H1 (cell line): ENCODE measurements at regions not wholly inside any gene's neighbourhood (a gene's known extent, or its start where the extent isn't known, plus 50 kb on each side); places are given as distances from the start of the nearest gene placed in this dataset.

Experiments
- CTCF ChIA-PET: fragments of 300-600 bp; sonication (Branson Sonifier 250); formaldehyde crosslinking; loops from one replicate; lab custom pipeline; 2021; ENCODE audit not compliant: partially characterized antibody; lab: Charles Lee
- POLR2A ChIA-PET: fragments of 300-600 bp; sonication (Branson Sonifier 250); formaldehyde crosslinking; loops from one replicate; lab custom pipeline; 2021; ENCODE audit warnings: inconsistent platforms; ENCODE audit not compliant: partially characterized antibody; lab: Charles Lee
- DNase-seq, 2 experiments: peaks; one replicate each; pipeline versions ENCODE4 v3.0.0 to v3.0.0-alpha.2; 2010 to 2022; ENCODE audit warnings: low spot score in 2 of 2, low read depth in 1 of 2, mixed read lengths in 1 of 2
- FAIRE-seq: peaks from 2 replicates; lab custom pipeline; 2011; peaks lifted over from hg19 to GRCh38; lab: Jason Lieb, UNC
- H2AFZ ChIP-seq: 2 replicates; pipeline ENCODE4 v1.8.1; 2012; ENCODE audit warnings: low read length, inconsistent platforms
- H2AK5ac ChIP-seq: 2 replicates; pipeline ENCODE4 v1.6.1; 2013; ENCODE audit warnings: low read depth, low read length
- H2BK120ac ChIP-seq: replicated peaks from 2 replicates; pipeline ENCODE3; 2013; ENCODE audit warnings: low read depth, low read length, inconsistent platforms
- H2BK12ac ChIP-seq: 2 replicates; pipeline ENCODE4 v1.6.1; 2013; ENCODE audit warnings: low read depth, low read length
- H2BK15ac ChIP-seq: 2 replicates; pipeline ENCODE4 v1.6.1; 2013; ENCODE audit warnings: low read length
- H2BK20ac ChIP-seq: 2 replicates; pipeline ENCODE4 v1.6.1; 2013; ENCODE audit warnings: low read length
- H2BK5ac ChIP-seq: 2 replicates; pipeline ENCODE4 v1.6.1; 2013; ENCODE audit warnings: low read depth, low read length
- H3K14ac ChIP-seq: 2 replicates; pipeline ENCODE4 v1.6.1; 2013; ENCODE audit warnings: inconsistent platforms; ENCODE audit not compliant: insufficient read length
- H3K18ac ChIP-seq: 2 replicates; pipeline ENCODE4 v1.6.1; 2013; ENCODE audit warnings: low read length; ENCODE audit errors: extremely low read depth
- H3K23ac ChIP-seq: 2 replicates; pipeline ENCODE4 v1.6.1; 2013; ENCODE audit warnings: inconsistent platforms; ENCODE audit not compliant: insufficient read length
- H3K23me2 ChIP-seq: 2 replicates; pipeline ENCODE4 v1.6.1; 2013; ENCODE audit warnings: low read depth, low read length
- H3K27ac ChIP-seq: 2 replicates; pipeline ENCODE4 v1.6.1; 2011; ENCODE audit warnings: low read depth, low read length, inconsistent platforms
- H3K27me3 ChIP-seq, 4 experiments: replicated peaks in 1 of 4; 1 replicate in 1 of 4; 2 replicates in 3 of 4; pipeline versions ENCODE4 v1.6.1 to v1.8.1; 2011 to 2013; ENCODE audit warnings: low read length in 3 of 4, mild to moderate bottlenecking in 3 of 4, inconsistent platforms in 2 of 4, mixed read lengths in 2 of 4, moderate library complexity in 1 of 4; ENCODE audit not compliant: control insufficient read depth in 3 of 4, insufficient read depth in 3 of 4; ENCODE audit errors: extremely low read depth in 1 of 4
- H3K36me3 ChIP-seq, 4 experiments: 2 replicates each; pipeline versions ENCODE4 v1.6.1 to v1.8.1; 2011 to 2013; ENCODE audit warnings: mild to moderate bottlenecking in 4 of 4, low read length in 3 of 4, moderate library complexity in 2 of 4, control low read depth in 1 of 4, inconsistent platforms in 1 of 4; ENCODE audit not compliant: insufficient read depth in 4 of 4, control insufficient read depth in 2 of 4
- H3K4ac ChIP-seq: replicated peaks from 2 replicates; pipeline ENCODE3; 2013; ENCODE audit warnings: low read length, low read depth, mixed read lengths, inconsistent platforms; ENCODE audit not compliant: insufficient read length
- H3K4me1 ChIP-seq, 4 experiments: replicated peaks in 1 of 4; 1 replicate in 1 of 4; 2 replicates in 3 of 4; pipeline versions ENCODE4 v1.6.1 to v1.8.1; 2011 to 2013; ENCODE audit warnings: low read length in 3 of 4, inconsistent platforms in 2 of 4, mixed read lengths in 1 of 4; ENCODE audit not compliant: insufficient read depth in 4 of 4, control insufficient read depth in 3 of 4
- H3K4me2 ChIP-seq, 2 experiments: 2 replicates each; pipeline versions ENCODE4 v1.6.1 to v1.8.1; 2011 to 2013; ENCODE audit warnings: low read depth in 2 of 2, low read length in 2 of 2, control low read depth in 1 of 2, inconsistent platforms in 1 of 2, mild to moderate bottlenecking in 1 of 2; ENCODE audit not compliant: insufficient read depth in 1 of 2
- H3K4me3 ChIP-seq, 4 experiments: fragments of 200-600, 300-600 bp in 1 of 4; sonication (generic), shearing (Covaris generic), sonication (Bioruptor Twin) in 1 of 4; 2 replicates each; pipeline versions ENCODE4 v1.5.1 to v1.8.1; 2011 to 2016; ENCODE audit warnings: low read length in 4 of 4, low read depth in 3 of 4, control low read depth in 2 of 4, inconsistent platforms in 2 of 4, mild to moderate bottlenecking in 2 of 4, mixed read lengths in 1 of 4, moderate library complexity in 1 of 4; ENCODE audit not compliant: insufficient read depth in 2 of 4; ENCODE audit errors: extremely low read depth in 1 of 4
- H3K56ac ChIP-seq: replicated peaks from 2 replicates; pipeline ENCODE3; 2013; ENCODE audit warnings: low read depth, mild to moderate bottlenecking, mixed read lengths, low read length, inconsistent platforms; ENCODE audit not compliant: insufficient read length
- H3K79me1 ChIP-seq: 2 replicates; pipeline ENCODE4 v1.6.1; 2013; ENCODE audit warnings: low read depth, low read length, control low read depth
- H3K79me2 ChIP-seq, 2 experiments: 2 replicates each; pipeline versions ENCODE4 v1.6.1 to v1.8.1; 2012 to 2013; ENCODE audit warnings: low read length in 2 of 2, mild to moderate bottlenecking in 2 of 2, inconsistent platforms in 1 of 2; ENCODE audit not compliant: insufficient read depth in 2 of 2, control insufficient read depth in 1 of 2
- H3K9ac ChIP-seq, 4 experiments: replicated peaks in 1 of 4; 1 replicate in 1 of 4; 2 replicates in 3 of 4; pipeline versions ENCODE4 v1.6.1 to v1.8.1; 2011 to 2013; ENCODE audit warnings: low read depth in 3 of 4, low read length in 3 of 4, control low read depth in 2 of 4, mild to moderate bottlenecking in 2 of 4, moderate library complexity in 2 of 4, inconsistent platforms in 1 of 4; ENCODE audit errors: extremely low read depth in 1 of 4
- H3K9me3 ChIP-seq, 2 experiments: 2 replicates each; pipeline versions ENCODE4 v1.6.1 to v1.8.1; 2012 to 2013; ENCODE audit warnings: mild to moderate bottlenecking in 2 of 2, moderate library complexity in 2 of 2, control low read depth in 1 of 2, inconsistent platforms in 1 of 2, low read depth in 1 of 2, low read length in 1 of 2, mixed read lengths in 1 of 2; ENCODE audit not compliant: insufficient read depth in 2 of 2
- H4K20me1 ChIP-seq, 2 experiments: replicated peaks in 1 of 2; 2 replicates each; pipeline versions ENCODE3 to v1.8.1; 2011 to 2013; ENCODE audit warnings: inconsistent platforms in 2 of 2, low read length in 2 of 2, mild to moderate bottlenecking in 1 of 2; ENCODE audit not compliant: insufficient read depth in 2 of 2, control insufficient read depth in 1 of 2
- H4K5ac ChIP-seq: 2 replicates; pipeline ENCODE4 v1.6.1; 2013; ENCODE audit warnings: low read length, low read depth, mixed read lengths, inconsistent platforms; ENCODE audit not compliant: insufficient read length
- H4K8ac ChIP-seq: 2 replicates; pipeline ENCODE4 v1.8.0; 2013; ENCODE audit warnings: mild to moderate bottlenecking, moderate library complexity, low read length, inconsistent platforms; ENCODE audit not compliant: insufficient read depth; ENCODE audit errors: extremely low read depth
- H4K91ac ChIP-seq: replicated peaks from 2 replicates; pipeline ENCODE3; 2013; ENCODE audit warnings: low read length, mixed read lengths, inconsistent platforms; ENCODE audit not compliant: insufficient read length
- CBX8 ChIP-seq: fragments of 300-800, 300-1000 bp; sonication (generic); IDR thresholded peaks from 2 replicates; pipeline ENCODE4 v1.7.1; 2016; ENCODE audit warnings: low read depth, low read length, borderline replicate concordance
- CEBPB ChIP-seq: IDR thresholded peaks from 2 replicates; pipeline ENCODE4 v1.6.1; 2012; ENCODE audit warnings: low read depth, low read length
- CREB1 ChIP-seq: IDR thresholded peaks from 2 replicates; pipeline ENCODE4 v1.6.1; 2012; ENCODE audit warnings: inconsistent platforms
- CTBP2 ChIP-seq: IDR thresholded peaks from 2 replicates; pipeline ENCODE4 v1.7.0; 2011; ENCODE audit warnings: borderline replicate concordance, mild to moderate bottlenecking, moderate library complexity, mixed read lengths, low read length; ENCODE audit not compliant: insufficient read depth, insufficient read length
- GABPA ChIP-seq: IDR thresholded peaks from 2 replicates; pipeline ENCODE4 v1.6.1; 2011; ENCODE audit warnings: mild to moderate bottlenecking, low read length, moderate library complexity, borderline replicate concordance; ENCODE audit not compliant: insufficient read depth
- JUN ChIP-seq: IDR thresholded peaks from 2 replicates; pipeline ENCODE4 v1.6.1; 2011; ENCODE audit warnings: low read depth, mild to moderate bottlenecking, improper control_type of control experiment, low read length
- KDM1A ChIP-seq: fragments of 200-600, 300-600 bp; sonication (generic); IDR thresholded peaks from 2 replicates; pipeline ENCODE4 v1.7.1; 2016; ENCODE audit warnings: mild to moderate bottlenecking, low read length, borderline replicate concordance
- MAFK ChIP-seq: IDR thresholded peaks from 2 replicates; pipeline ENCODE4 v1.6.1; 2012; ENCODE audit warnings: low read depth, mild to moderate bottlenecking, improper control_type of control experiment, low read length
- NRF1 ChIP-seq: IDR thresholded peaks from 2 replicates; pipeline ENCODE4 v1.6.1; 2011; ENCODE audit warnings: mild to moderate bottlenecking, low read depth, low read length, improper control_type of control experiment
- POLR2AphosphoS5 ChIP-seq: IDR thresholded peaks from 2 replicates; pipeline ENCODE4 v1.6.1; 2011; ENCODE audit warnings: low read depth, low read length
- SP2 ChIP-seq: IDR thresholded peaks from 2 replicates; pipeline ENCODE4 v1.6.1; 2012; ENCODE audit warnings: mild to moderate bottlenecking, low read length, inconsistent platforms
- SRF ChIP-seq: IDR thresholded peaks from 2 replicates; pipeline ENCODE4 v1.6.1; 2011; ENCODE audit warnings: mild to moderate bottlenecking, low read depth, low read length, moderate library complexity
- TCF12 ChIP-seq: IDR thresholded peaks from 2 replicates; pipeline ENCODE4 v1.6.1; 2011; ENCODE audit warnings: low read depth, mild to moderate bottlenecking, low read length
- WGBS, 2 experiments: shearing (Covaris generic) in 1 of 2; methylation state at CpG; one replicate each; pipeline versions ENCODE4 v1.1.6 to v1.1.7; 2013 to 2015; ENCODE audit warnings: low lambda C conversion rate in 2 of 2, mixed read lengths in 2 of 2, inconsistent platforms in 1 of 2, low coverage in 1 of 2, missing lambda C conversion rate in 1 of 2; ENCODE audit not compliant: insufficient replicate concordance in 2 of 2, insufficient coverage in 1 of 2, insufficient read length in 1 of 2; ENCODE audit errors: extremely low coverage in 1 of 2, missing lambda C conversion rate in 1 of 2; 5-methylcytosine and 5-hydroxymethylcytosine counted together

GRCh38 chr6:112710710-112711109, 363.6 kb downstream of the RFPL4B start:
- no peaks in the 10 kb centered on the region for H4K20me1 ChIP-seq
- CTCF ChIA-PET = no interaction called here
- H2AFZ ChIP-seq = no peak overlapping the region
- TF ChIP-seq CTBP2 (no peak), SRF (no peak), TCF12 (no peak), GABPA (no peak), CBX8 (no peak), CEBPB (no peak), POLR2AphosphoS5 (no peak), NRF1 (no peak), KDM1A (no peak), SP2 (no peak), CREB1 (no peak), JUN (no peak), MAFK (no peak)
- H3K4me1 ChIP-seq = no peaks in the 10 kb centered on the region
- H3K9ac ChIP-seq = no peak overlapping the region
- FAIRE-seq (no peak), DNase-seq (no peak)
- no peak overlapping the region for H2BK12ac ChIP-seq
- H3K4me2 ChIP-seq = no peak overlapping the region
- no peaks in the 10 kb centered on the region for H3K79me1 ChIP-seq
- WGBS, 2 experiments = 94% methylated on average over 2 of the region's 2 CpGs; no CpG with 5 or more reads in 1 of the 2 experiments
- H2BK5ac ChIP-seq = no peak overlapping the region
- no peak overlapping the region for H3K27ac ChIP-seq
- no peak overlapping the region for H3K18ac ChIP-seq
- H3K14ac ChIP-seq = no peak overlapping the region
- H2BK15ac ChIP-seq = no peak overlapping the region
- H4K8ac ChIP-seq = no peak overlapping the region
- H3K79me2 ChIP-seq = no peaks in the 10 kb centered on the region
- no peaks in the 10 kb centered on the region for H3K27me3 ChIP-seq
- H3K23ac ChIP-seq = no peak overlapping the region
- H3K36me3 ChIP-seq = no peaks in the 10 kb centered on the region
- no peaks in the 10 kb centered on the region for H3K23me2 ChIP-seq
- H4K5ac ChIP-seq = no peak overlapping the region
- no peak overlapping the region for H3K4ac ChIP-seq
- H3K4me3 ChIP-seq = no peak overlapping the region
- H2BK20ac ChIP-seq = no peak overlapping the region
- H2BK120ac ChIP-seq = no peak overlapping the region
- no peak overlapping the region for H4K91ac ChIP-seq
- POLR2A ChIA-PET = no interaction called here
- no peak overlapping the region for H3K56ac ChIP-seq
- H2AK5ac ChIP-seq = no peak overlapping the region
- H3K9me3 ChIP-seq = no peaks in the 10 kb centered on the region
